ENCODE measurements at regions not wholly inside any gene's neighbourhood (a gene's known extent, or its start where the extent isn't known, plus 50 kb on each side); places are given as distances from the start of the nearest gene placed in this dataset.
A peak's percentile ranks its signal among the peaks of the same experiment; 100 is the strongest.

DNA sequence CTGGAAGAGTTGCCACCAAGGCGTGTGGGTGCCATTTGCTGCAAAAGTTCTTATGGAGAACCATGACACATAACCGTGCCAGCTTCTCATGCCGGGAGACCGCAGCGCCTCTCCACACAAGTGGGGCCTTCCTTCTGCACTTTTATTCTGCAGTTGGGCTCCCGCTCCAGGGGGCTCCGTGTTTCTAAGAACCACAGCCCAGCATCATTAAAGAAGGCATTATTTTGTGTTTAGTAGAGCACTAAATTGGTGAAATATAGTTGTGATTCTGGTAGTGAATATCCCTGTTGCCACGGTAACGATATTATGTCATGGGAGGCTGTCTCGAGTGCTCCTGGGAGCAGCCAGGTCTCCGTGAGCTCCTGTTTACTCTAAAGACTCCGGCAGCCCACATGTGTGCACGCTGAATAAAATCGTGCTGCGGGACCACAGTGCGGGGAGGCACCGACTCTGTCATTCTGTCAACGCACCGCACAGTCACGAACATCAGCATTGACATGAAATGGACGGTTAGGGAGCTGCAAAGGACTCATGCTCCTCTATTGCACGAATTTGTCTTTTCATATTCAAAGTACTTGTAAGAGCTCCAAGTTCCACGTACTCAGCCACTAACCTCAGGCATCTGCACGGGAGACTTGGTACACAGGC, 68.8 kb upstream of the PITRM1 start:
- Histone ChIP-seq H3K4me1 (peaks cover 0 to 12% of the 10 kb centered on the region in 2 donors), H3K27ac (no peak overlapping the region), H3K36me3 (no peaks in the 10 kb centered on the region), H3K27me3 (no peaks in the 10 kb centered on the region), H3K4me3 (no peak overlapping the region), H3K9me3 (no peaks in the 10 kb centered on the region)
- TF ChIP-seq, protein P1, sequence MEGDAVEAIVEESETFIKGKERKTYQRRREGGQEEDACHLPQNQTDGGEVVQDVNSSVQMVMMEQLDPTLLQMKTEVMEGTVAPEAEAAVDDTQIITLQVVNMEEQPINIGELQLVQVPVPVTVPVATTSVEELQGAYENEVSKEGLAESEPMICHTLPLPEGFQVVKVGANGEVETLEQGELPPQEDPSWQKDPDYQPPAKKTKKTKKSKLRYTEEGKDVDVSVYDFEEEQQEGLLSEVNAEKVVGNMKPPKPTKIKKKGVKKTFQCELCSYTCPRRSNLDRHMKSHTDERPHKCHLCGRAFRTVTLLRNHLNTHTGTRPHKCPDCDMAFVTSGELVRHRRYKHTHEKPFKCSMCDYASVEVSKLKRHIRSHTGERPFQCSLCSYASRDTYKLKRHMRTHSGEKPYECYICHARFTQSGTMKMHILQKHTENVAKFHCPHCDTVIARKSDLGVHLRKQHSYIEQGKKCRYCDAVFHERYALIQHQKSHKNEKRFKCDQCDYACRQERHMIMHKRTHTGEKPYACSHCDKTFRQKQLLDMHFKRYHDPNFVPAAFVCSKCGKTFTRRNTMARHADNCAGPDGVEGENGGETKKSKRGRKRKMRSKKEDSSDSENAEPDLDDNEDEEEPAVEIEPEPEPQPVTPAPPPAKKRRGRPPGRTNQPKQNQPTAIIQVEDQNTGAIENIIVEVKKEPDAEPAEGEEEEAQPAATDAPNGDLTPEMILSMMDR (IDR thresholded peaks at IDR 0.05), result no peak
- intact Hi-C loops (cut with DNase I), result no loop called here
- DNase-seq, result no peak
- ATAC-seq, result no peak

DNA sequence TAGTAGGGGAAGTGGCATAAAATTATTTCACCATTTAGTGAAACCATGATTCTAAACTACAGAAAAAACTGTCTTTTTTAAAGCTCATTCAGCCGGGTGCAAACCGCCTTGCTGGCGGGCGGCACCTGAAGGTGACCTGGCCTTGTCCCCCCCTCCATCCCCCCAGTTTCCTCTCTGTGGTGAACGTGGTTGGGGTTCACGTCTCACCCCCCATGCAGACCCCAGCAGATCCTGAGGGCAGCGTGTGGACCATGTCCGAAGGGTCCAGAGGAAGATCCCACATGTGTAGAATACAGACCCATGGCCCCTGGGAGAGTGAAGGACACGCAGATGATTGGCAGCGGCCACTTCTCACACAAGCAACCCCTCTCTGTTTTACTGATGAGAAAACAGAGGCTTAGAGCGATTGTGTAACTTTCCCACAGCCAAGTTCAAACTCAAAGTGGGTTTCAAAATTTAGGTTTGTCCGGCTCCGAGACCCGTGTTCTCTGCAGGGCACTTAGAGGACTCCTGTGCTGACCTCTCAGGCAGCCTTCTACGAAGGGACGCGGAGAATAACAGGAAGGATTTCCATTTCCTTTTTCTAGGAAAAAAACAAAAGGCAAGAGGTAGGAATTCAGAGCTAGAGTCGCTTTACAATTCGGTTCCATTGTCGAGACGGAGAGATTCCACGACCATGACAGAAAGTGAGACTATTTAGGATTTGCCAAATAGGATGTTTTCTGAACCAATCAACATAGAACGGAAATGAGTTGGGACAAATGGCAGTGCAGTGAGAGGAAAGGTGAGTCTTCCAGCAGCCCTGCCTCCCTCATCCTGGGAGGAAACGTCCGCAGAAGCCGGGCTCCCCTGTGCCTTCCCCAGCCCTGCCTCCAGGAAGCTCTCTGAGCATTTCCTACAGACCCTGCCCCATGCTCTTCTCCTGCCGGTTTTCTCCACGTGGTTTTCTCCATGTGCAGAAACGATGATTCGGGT, 67.6 kb upstream of the PITRM1 start:
- no peak for DNase-seq
- Histone ChIP-seq H3K27ac (peak overlapping the region in 1 of 2 donors; percentile 23), H3K9me3 (no peaks in the 10 kb centered on the region), H3K4me1 (peaks cover 0 to 12% of the 10 kb centered on the region in 2 donors), H3K36me3 (no peaks in the 10 kb centered on the region), H3K27me3 (no peaks in the 10 kb centered on the region), H3K4me3 (no peak overlapping the region)
- no peak for ATAC-seq
- intact Hi-C loops (cut with DNase I), result no loop called here
- TF ChIP-seq, protein P1 (IDR thresholded peaks at IDR 0.05), result no peak

DNA sequence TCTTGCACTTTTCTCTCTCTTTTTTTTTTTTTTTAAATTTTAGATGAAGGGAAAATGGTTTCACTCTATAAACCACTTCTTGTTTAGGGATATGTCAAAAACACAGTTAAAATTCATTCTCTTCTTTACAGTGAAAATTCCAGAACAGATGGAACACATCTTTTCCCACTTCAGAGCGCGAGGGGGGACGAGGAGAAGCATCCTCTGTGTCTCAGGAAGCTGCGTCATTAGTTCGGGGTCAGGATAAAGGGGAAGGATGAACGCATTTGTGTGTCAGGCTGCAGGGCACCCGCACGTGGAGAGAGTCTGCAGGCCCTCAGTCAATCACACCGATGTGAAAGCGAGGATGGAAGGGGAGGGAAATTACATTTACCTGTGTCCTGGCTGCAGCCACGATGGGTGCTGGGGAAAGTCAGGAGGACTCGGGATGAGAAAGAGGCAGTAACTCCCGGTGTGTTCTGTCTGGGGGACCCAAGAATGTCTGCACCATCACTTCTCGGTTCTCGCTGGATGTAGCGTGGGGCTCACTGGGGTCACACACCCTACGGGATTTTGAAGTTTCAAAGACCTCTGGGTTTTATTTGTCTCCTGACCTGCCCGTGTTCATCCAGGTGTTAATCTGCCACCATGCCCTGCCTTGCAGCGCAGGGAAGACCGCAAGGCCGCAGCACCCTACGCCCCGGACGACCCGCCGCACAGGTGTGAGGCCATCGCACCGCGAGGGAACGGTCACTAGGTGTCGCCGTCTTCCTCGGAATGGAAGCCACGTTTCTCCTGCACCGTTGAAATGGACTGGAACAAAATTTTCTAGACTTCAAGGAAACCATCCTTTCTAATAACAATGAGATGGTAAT, 66.7 kb upstream of the PITRM1 start:
- TF ChIP-seq, protein P1 (IDR thresholded peaks at IDR 0.05), result peak; percentile 92 to 93
- intact Hi-C loops (cut with DNase I), result no loop called here
- Histone ChIP-seq H3K9me3 (no peaks in the 10 kb centered on the region), H3K27ac (no peak overlapping the region), H3K4me1 (peaks cover 0 to 12% of the 10 kb centered on the region in 2 donors), H3K27me3 (no peaks in the 10 kb centered on the region), H3K36me3 (no peaks in the 10 kb centered on the region), H3K4me3 (no peak overlapping the region)
- ATAC-seq (peak; percentile 93), DNase-seq (peak; percentile 61 to 91 (median 70))

DNA sequence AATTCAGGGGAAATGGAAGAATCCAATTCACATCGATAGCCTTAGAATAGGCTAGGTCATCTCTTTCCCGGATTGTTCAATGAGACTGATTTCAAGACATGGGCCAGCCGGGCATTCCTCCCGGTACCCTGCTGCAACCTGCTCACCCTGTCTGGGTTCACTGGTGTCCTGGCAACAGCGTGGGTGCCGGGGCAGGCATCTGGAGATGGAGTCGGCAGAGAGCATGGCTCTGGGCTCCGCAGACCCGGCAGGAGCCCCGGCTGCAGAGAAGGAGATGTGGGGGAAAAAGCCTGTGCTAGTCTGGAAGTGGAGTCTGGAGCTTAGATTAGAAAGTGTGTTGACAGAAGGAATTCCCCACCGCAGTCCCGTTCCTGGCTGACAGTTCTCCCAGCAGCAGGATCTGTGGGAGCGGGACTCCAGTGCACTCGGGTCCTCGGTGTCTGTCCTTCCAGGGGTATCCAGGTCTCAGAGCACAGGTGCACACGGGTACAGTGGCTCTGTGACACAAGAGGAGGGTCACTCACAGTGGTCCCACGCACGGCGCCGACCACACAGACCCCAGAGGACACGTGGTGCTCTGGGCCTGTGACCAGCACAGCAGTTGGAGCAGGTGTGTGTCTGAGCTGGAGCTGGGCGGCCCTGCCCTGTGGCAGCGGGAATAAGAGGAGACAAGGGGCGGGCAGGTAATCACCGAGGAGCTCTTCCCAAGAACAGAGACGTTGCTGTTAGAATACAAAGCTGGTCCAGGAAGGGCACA, 65.7 kb upstream of the PITRM1 start:
- H3K27me3 ChIP-seq, result no peaks in the 10 kb centered on the region
- TF ChIP-seq, protein P1 (IDR thresholded peaks at IDR 0.05), result no peak
- intact Hi-C loops (cut with DNase I), result no loop called here
- H3K4me1 ChIP-seq, result peaks cover 0 to 12% of the 10 kb centered on the region in 2 donors
- no peaks in the 10 kb centered on the region for H3K9me3 ChIP-seq
- ATAC-seq (no peak), DNase-seq (no peak)
- H3K4me3 ChIP-seq, result no peak overlapping the region
- no peaks in the 10 kb centered on the region for H3K36me3 ChIP-seq
- no peak overlapping the region for H3K27ac ChIP-seq
